ENCODE measurements at regions not wholly inside any gene's neighbourhood (a gene's known extent, or its start where the extent isn't known, plus 50 kb on each side); places are given as distances from the start of the nearest gene placed in this dataset.

GRCh38 chr6:47379328-47379727, 69.6 kb upstream of the TNFRSF21 start:
- TF ChIP-seq SOX6 (IDR thresholded peaks at IDR 0.05), result no peak
- no peak for TF ChIP-seq SOX6 (CRISPR knock-in tag; IDR thresholded peaks at IDR 0.05)
- no peak for TF ChIP-seq THAP7 (CRISPR knock-in tag; IDR thresholded peaks at IDR 0.05)
- TF ChIP-seq ZNF589 (CRISPR knock-in tag; conservative IDR thresholded peaks at IDR 0.05), result no peak
- TF ChIP-seq ZFP91 (CRISPR knock-in tag; IDR thresholded peaks at IDR 0.05; ENCODE audit: borderline replicate concordance), result no peak
- TF ChIP-seq EZH2 (conservative IDR thresholded peaks at IDR 0.05; ENCODE audit: low read depth, low read length), result no peak
- TF ChIP-seq KDM5B (CRISPR knock-in tag; IDR thresholded peaks at IDR 0.05; ENCODE audit: borderline replicate concordance), result no peak
- TF ChIP-seq ZNF253 (CRISPR knock-in tag; IDR thresholded peaks at IDR 0.05; ENCODE audit: borderline replicate concordance), result no peak

All from HepG2 (cell line).